Panc1 (cell line): ENCODE measurements at regions not wholly inside any gene's neighbourhood (a gene's known extent, or its start where the extent isn't known, plus 50 kb on each side); places are given as distances from the start of the nearest gene placed in this dataset.

Experiments
- POLR2AphosphoS5 ChIP-seq: IDR thresholded peaks from 2 replicates; pipeline ENCODE4 v1.6.1; 2012; ENCODE audit warnings: mild to moderate bottlenecking, low read depth, low read length, moderate library complexity
- TCF7L2 ChIP-seq: IDR thresholded peaks from 2 replicates; pipeline ENCODE4 v1.6.1; 2011; ENCODE audit warnings: mild to moderate bottlenecking, low read depth, low read length, inconsistent platforms
- TF ChIP-seq, protein P1 (sequence below): fragments of 450-650 bp; IDR thresholded peaks from 2 replicates; pipeline ENCODE4 v1.5.1; 2017; ENCODE audit warnings: mild to moderate bottlenecking

DNA sequence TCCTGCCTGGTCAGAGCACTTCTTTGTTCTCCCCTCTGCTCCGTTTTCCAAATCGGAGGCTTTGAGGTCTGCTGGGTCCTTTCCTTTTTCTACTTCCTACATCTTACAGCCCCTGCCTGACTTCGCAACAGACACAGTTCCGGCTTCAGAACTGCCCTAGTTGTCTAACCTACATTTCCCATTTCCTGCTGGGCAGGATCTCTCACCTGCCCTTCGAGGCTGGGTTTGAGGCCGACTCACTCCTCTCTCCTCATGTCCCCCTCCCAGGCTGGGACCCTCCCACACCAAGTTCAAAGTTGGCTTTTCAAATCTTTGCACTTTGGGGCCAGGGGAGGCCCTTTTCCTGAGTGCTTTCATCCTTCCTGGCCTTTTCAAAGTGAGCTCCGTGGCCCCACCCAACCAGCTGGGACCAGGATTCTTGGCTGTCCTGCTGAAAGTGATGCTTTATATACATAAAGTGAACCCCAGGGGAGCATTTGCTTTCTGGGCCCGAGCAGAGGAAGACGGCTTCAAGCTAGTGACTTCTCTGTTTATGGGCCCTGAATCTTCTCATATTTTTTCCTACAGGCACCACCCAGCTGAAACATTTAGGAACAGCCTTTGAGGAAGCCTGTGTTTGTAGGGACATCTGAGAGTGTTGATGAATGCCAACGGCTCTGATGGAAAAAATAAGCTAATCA, 281.0 kb upstream of the CRY1 start:
- TF ChIP-seq, protein P1, sequence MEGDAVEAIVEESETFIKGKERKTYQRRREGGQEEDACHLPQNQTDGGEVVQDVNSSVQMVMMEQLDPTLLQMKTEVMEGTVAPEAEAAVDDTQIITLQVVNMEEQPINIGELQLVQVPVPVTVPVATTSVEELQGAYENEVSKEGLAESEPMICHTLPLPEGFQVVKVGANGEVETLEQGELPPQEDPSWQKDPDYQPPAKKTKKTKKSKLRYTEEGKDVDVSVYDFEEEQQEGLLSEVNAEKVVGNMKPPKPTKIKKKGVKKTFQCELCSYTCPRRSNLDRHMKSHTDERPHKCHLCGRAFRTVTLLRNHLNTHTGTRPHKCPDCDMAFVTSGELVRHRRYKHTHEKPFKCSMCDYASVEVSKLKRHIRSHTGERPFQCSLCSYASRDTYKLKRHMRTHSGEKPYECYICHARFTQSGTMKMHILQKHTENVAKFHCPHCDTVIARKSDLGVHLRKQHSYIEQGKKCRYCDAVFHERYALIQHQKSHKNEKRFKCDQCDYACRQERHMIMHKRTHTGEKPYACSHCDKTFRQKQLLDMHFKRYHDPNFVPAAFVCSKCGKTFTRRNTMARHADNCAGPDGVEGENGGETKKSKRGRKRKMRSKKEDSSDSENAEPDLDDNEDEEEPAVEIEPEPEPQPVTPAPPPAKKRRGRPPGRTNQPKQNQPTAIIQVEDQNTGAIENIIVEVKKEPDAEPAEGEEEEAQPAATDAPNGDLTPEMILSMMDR = no peak
- no peak for TF ChIP-seq TCF7L2
- no peak for TF ChIP-seq POLR2AphosphoS5
